Upper lobe of left lung (tissue), 6 donors: ENCODE measurements at regions not wholly inside any gene's neighbourhood (a gene's known extent, or its start where the extent isn't known, plus 50 kb on each side); places are given as distances from the start of the nearest gene placed in this dataset.

Experiments used
- ATAC-seq, 2 donors: fragments of 200-7000 bp; cut with Tn5 transposase; one replicate each; pipeline ENCODE4 v1.9.1; 2022; ENCODE audit warnings: mild to moderate bottlenecking in 2 of 2, moderate library complexity in 2 of 2; ENCODE audit not compliant: low FRiP score in 2 of 2
- DNase-seq, 2 donors: peaks; one replicate each; pipeline ENCODE4 v3.0.0-alpha.2; 2019 to 2020
- H3K27ac ChIP-seq, 4 donors: fragments of 200-600 bp; sonication (generic); one replicate each; pipeline ENCODE4 v1.5.1; 2016 to 2019
- H3K27me3 ChIP-seq, 4 donors: fragments of 200-600 bp; sonication (generic); one replicate each; pipeline ENCODE4 v1.5.1; 2017 to 2019
- H3K36me3 ChIP-seq, 4 donors: fragments of 200-600 bp; sonication (generic); one replicate each; pipeline ENCODE4 v1.5.1; 2016 to 2019
- H3K4me1 ChIP-seq, 4 donors: fragments of 200-600 bp; sonication (generic); one replicate each; pipeline ENCODE4 v1.5.1; 2018 to 2019
- H3K4me3 ChIP-seq, 4 donors: fragments of 200-600 bp; sonication (generic); one replicate each; pipeline ENCODE4 v1.5.1; 2017 to 2019; ENCODE audit warnings: mild to moderate bottlenecking in 2 of 4, moderate library complexity in 1 of 4
- H3K9me3 ChIP-seq, 4 donors: fragments of 200-600 bp; sonication (generic); one replicate each; pipeline ENCODE4 v1.5.1; 2018 to 2019
- CTCF ChIP-seq, 6 experiments: fragments of 450-650 bp in 4 of 6; fragments of 200-600 bp in 2 of 6; sonication (generic) in 2 of 6; IDR thresholded peaks; one replicate each; pipeline ENCODE4 v1.5.1; 2016 to 2019; ENCODE audit warnings: antibody characterized with exemption in 6 of 6
- EP300 ChIP-seq, 4 donors: sonication (generic); formaldehyde crosslinking; IDR thresholded peaks; one replicate each; pipeline ENCODE4 v1.5.1; 2017; ENCODE audit warnings: antibody characterized with exemption in 4 of 4, control low read depth in 2 of 4
- POLR2A ChIP-seq, 4 donors: fragments of 450-650 bp; IDR thresholded peaks; one replicate each; pipeline ENCODE4 v1.5.1; 2016 to 2017; ENCODE audit warnings: antibody characterized with exemption in 4 of 4, mild to moderate bottlenecking in 2 of 4
- POLR2AphosphoS5 ChIP-seq, 2 donors: sonication (generic); formaldehyde crosslinking; IDR thresholded peaks; one replicate each; pipeline ENCODE4 v1.5.1; 2017; ENCODE audit warnings: antibody characterized with exemption in 2 of 2
- WGBS, 2 donors: methylation state at CpG; one replicate each; pipeline ENCODE4 v1.1.5; 2017 to 2018; 5-methylcytosine and 5-hydroxymethylcytosine counted together
- donor health status: DM: no; HTN: no; CAD: no; lungs with moderate emphysema.
- donor health status: DM: no; HTN: yes; CAD: no; lungs with severe emphysema.

- Histone ChIP-seq H3K27me3 (no peaks in the 10 kb centered on the region), H3K4me1 (no peaks in the 10 kb centered on the region), H3K27ac (no peak overlapping the region), H3K36me3 (no peaks in the 10 kb centered on the region), H3K4me3 (no peak overlapping the region), H3K9me3 (peaks cover 0 to 2% (median 0%) of the 10 kb centered on the region in 4 donors)
- ATAC-seq (no peak), DNase-seq (no peak)
- WGBS, 2 donors: 40 to 77% methylated on average over 1 to 4 of the region's 4 CpGs
- TF ChIP-seq POLR2AphosphoS5 (IDR thresholded peaks at IDR 0.05) (no peak), CTCF (IDR thresholded peaks at IDR 0.05) (no peak), EP300 (IDR thresholded peaks at IDR 0.05) (no peak), POLR2A (IDR thresholded peaks at IDR 0.05) (no peak)
Measured at GRCh38 chr2:168401048-168401556, 55.0 kb upstream of the CERS6 start.

- WGBS, 2 donors: 84 to 90% methylated on average over 1 of the region's 1 CpG
- H3K9me3 ChIP-seq: peaks cover 0 to 6% (median 0%) of the 10 kb centered on the region in 4 donors
- DNase-seq (no peak), ATAC-seq (no peak)
- H3K4me1 ChIP-seq: no peaks in the 10 kb centered on the region
- TF ChIP-seq EP300 (IDR thresholded peaks at IDR 0.05) (no peak), POLR2AphosphoS5 (IDR thresholded peaks at IDR 0.05) (no peak), CTCF (IDR thresholded peaks at IDR 0.05) (no peak), POLR2A (IDR thresholded peaks at IDR 0.05) (no peak)
- no peaks in the 10 kb centered on the region for H3K36me3 ChIP-seq
- H3K4me3 ChIP-seq: no peak overlapping the region
- H3K27me3 ChIP-seq: no peaks in the 10 kb centered on the region
- no peak overlapping the region for H3K27ac ChIP-seq
Measured at GRCh38 chr2:168401771-168402170, 54.3 kb upstream of the CERS6 start.

- Histone ChIP-seq H3K27ac (no peak overlapping the region), H3K4me1 (no peaks in the 10 kb centered on the region), H3K9me3 (peaks cover 0 to 6% (median 0%) of the 10 kb centered on the region in 4 donors), H3K36me3 (no peaks in the 10 kb centered on the region), H3K27me3 (no peaks in the 10 kb centered on the region), H3K4me3 (no peak overlapping the region)
- WGBS, 2 donors: 81 to 90% methylated on average over 1 of the region's 1 CpG
- DNase-seq: no peak
- ATAC-seq: no peak
- TF ChIP-seq POLR2AphosphoS5 (IDR thresholded peaks at IDR 0.05) (no peak), POLR2A (IDR thresholded peaks at IDR 0.05) (no peak), CTCF (IDR thresholded peaks at IDR 0.05) (no peak), EP300 (IDR thresholded peaks at IDR 0.05) (no peak)
Measured at GRCh38 chr2:168402531-168402930, 53.5 kb upstream of the CERS6 start.

GRCh38 chr2:168403736-168404135, 52.3 kb upstream of the CERS6 start:
- TF ChIP-seq POLR2A (IDR thresholded peaks at IDR 0.05): no peak
- no peak for TF ChIP-seq EP300 (IDR thresholded peaks at IDR 0.05)
- TF ChIP-seq POLR2AphosphoS5 (IDR thresholded peaks at IDR 0.05): no peak
- no peak for TF ChIP-seq CTCF (IDR thresholded peaks at IDR 0.05)

GRCh38 chr2:168404764-168405163, 51.3 kb upstream of the CERS6 start:
- no peaks in the 10 kb centered on the region for H3K27me3 ChIP-seq
- no peak for ATAC-seq
- DNase-seq: no peak
- H3K27ac ChIP-seq: no peak overlapping the region
- H3K9me3 ChIP-seq: peaks cover 0 to 6% (median 0%) of the 10 kb centered on the region in 4 donors
- H3K36me3 ChIP-seq: no peaks in the 10 kb centered on the region
- no peak overlapping the region for H3K4me3 ChIP-seq
- TF ChIP-seq EP300 (IDR thresholded peaks at IDR 0.05): no peak
- TF ChIP-seq POLR2A (IDR thresholded peaks at IDR 0.05): no peak
- no peaks in the 10 kb centered on the region for H3K4me1 ChIP-seq
- WGBS, 2 donors: 42 to 58% methylated on average over 2 of the region's 2 CpGs

More at GRCh38 chr2:168403736-168404135, 52.3 kb upstream of the CERS6 start:
- Histone ChIP-seq H3K36me3 (no peaks in the 10 kb centered on the region), H3K27ac (no peak overlapping the region), H3K4me1 (no peaks in the 10 kb centered on the region), H3K27me3 (no peaks in the 10 kb centered on the region), H3K9me3 (peaks cover 0 to 6% (median 0%) of the 10 kb centered on the region in 4 donors), H3K4me3 (no peak overlapping the region)
- DNase-seq (no peak), ATAC-seq (no peak)
- WGBS, 2 donors: 72 to 83% methylated on average over 2 of the region's 2 CpGs
